ENCODE measurements at regions not wholly inside any gene's neighbourhood (a gene's known extent, or its start where the extent isn't known, plus 50 kb on each side); places are given as distances from the start of the nearest gene placed in this dataset.
A peak's percentile ranks its signal among the peaks of the same experiment; 100 is the strongest.

DNA sequence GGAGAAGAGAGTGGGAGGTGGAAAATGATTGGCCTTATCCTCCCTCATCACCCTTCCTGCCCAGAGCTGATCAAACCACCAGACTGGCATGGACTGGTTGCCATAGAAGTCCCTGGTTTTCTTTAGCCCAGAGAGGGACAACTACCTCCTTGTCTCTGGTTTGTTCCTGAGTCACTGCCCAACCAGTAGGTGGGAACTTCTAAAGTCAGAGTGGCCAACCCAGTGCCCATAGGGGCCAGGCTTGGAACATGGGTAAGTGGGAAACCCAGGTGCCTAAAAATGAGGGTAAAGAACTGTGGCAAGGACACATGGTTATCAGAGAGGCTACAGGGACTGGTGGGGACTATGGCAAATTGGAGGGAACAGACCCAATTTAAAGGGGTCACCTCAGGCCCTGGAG is 63.8 kb downstream of the FAM241B start:
- H3K27ac ChIP-seq, result no peak overlapping the region
- intact Hi-C loops (cut with DNase I), result no loop called here

GRCh38 chr10:69696073-69696731 is 66.2 kb downstream of the FAM241B start:
- H3K27ac ChIP-seq, result no peak overlapping the region
- H3K4me3 ChIP-seq, result no peak overlapping the region
- H3K27me3 ChIP-seq, result peaks cover 5% of the 10 kb centered on the region
- intact Hi-C loops (cut with DNase I), result no loop called here
- 54 to 68% (median 61%) methylated on average over 9 of the region's 9 CpGs for WGBS, 4 donors
- H3K36me3 ChIP-seq (replicated peaks in 1 of 2), result no peaks in the 10 kb centered on the region
- TF ChIP-seq POLR2A (IDR thresholded peaks at IDR 0.05) (no peak), CTCF (IDR thresholded peaks at IDR 0.05) (peak; percentile 19 to 57 (median 46))
- H3K4me1 ChIP-seq (replicated peaks in 1 of 2), result no peaks in the 10 kb centered on the region
- peak in 5 of 7 donors; percentile 20 to 64 (median 29) for DNase-seq
- no peaks in the 10 kb centered on the region for H3K9me3 ChIP-seq (replicated peaks in 1 of 3)

More for the DNA sequence above, 63.8 kb downstream of the FAM241B start:
- no peaks in the 10 kb centered on the region for H3K36me3 ChIP-seq (replicated peaks in 1 of 2)
- no peak overlapping the region for H3K4me3 ChIP-seq
- peaks cover 5% of the 10 kb centered on the region for H3K27me3 ChIP-seq
- H3K9me3 ChIP-seq (replicated peaks in 1 of 3), result no peaks in the 10 kb centered on the region
- no peak for TF ChIP-seq POLR2A (IDR thresholded peaks at IDR 0.05)
- TF ChIP-seq CTCF (IDR thresholded peaks at IDR 0.05), result no peak
- no peak for DNase-seq
- H3K4me1 ChIP-seq (replicated peaks in 1 of 2), result no peaks in the 10 kb centered on the region

- no peak for DNase-seq
- peaks cover 5% of the 10 kb centered on the region for H3K27me3 ChIP-seq
- H3K36me3 ChIP-seq (replicated peaks in 1 of 2), result no peaks in the 10 kb centered on the region
- no peaks in the 10 kb centered on the region for H3K4me1 ChIP-seq (replicated peaks in 1 of 2)
- intact Hi-C loops (cut with DNase I), result no loop called here
- no peak overlapping the region for H3K27ac ChIP-seq
- TF ChIP-seq CTCF (IDR thresholded peaks at IDR 0.05), result no peak
- no peak for TF ChIP-seq POLR2A (IDR thresholded peaks at IDR 0.05)
- WGBS, 4 donors, result 48 to 71% (median 51%) methylated on average over 4 of the region's 4 CpGs
- no peaks in the 10 kb centered on the region for H3K9me3 ChIP-seq (replicated peaks in 1 of 3)
- no peak overlapping the region for H3K4me3 ChIP-seq
Observed at GRCh38 chr10:69697006-69697405, 67.0 kb downstream of the FAM241B start.

DNA sequence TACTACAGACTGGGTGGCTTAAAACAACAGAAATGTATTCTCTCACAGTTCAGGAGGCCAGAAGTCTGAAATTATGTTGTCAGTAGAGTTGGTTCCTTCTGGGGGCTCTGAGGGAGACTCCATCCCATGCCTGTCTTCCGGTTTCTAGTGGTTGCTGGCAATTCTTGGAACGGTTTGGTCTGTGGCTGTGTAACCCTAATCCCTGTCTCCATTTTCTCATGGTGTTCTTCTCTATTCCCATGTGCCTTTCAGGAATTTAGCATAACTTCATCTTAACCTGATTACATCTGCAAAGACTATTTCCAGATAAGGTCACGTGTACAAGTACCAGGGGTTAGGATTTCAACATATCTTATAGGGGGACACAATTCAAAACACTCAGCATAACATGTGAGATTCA is 73.2 kb downstream of the FAM241B start:
- DNase-seq, result no peak
- intact Hi-C loops (cut with DNase I), result no loop called here
- no peak for TF ChIP-seq CTCF (IDR thresholded peaks at IDR 0.05)

More for the DNA sequence above, 73.2 kb downstream of the FAM241B start:
- Histone ChIP-seq H3K9me3 (replicated peaks in 1 of 3) (no peaks in the 10 kb centered on the region), H3K4me1 (replicated peaks in 1 of 2) (no peaks in the 10 kb centered on the region), H3K27me3 (no peaks in the 10 kb centered on the region), H3K4me3 (no peak overlapping the region), H3K27ac (no peak overlapping the region), H3K36me3 (replicated peaks in 1 of 2) (no peaks in the 10 kb centered on the region)
- 49 to 85% (median 51%) methylated on average over 3 of the region's 3 CpGs for WGBS, 4 donors
